OCI-LY7 (cell line): ENCODE measurements at regions not wholly inside any gene's neighbourhood (a gene's known extent, or its start where the extent isn't known, plus 50 kb on each side); places are given as distances from the start of the nearest gene placed in this dataset.

Experiments used
- BruUV-seq: library from RNA; stranded (reverse); fragments of 400-500 nt; replicated peaks from 2 replicates; lab custom pipeline; 2021; lab: Mats Ljungman, UMichigan
- CTCF ChIA-PET: fragments of 300-600 bp; sonication (Branson Sonifier 250); formaldehyde crosslinking; loops from one replicate; lab custom pipeline; 2022; ENCODE audit warnings: antibody characterized with exemption; ENCODE audit not compliant: unreplicated experiment; lab: Charles Lee
- POLR2A ChIA-PET: fragments of 300-600 bp; sonication (Branson Sonifier 250); formaldehyde crosslinking; loops from one replicate; lab custom pipeline; 2022; ENCODE audit warnings: antibody characterized with exemption; lab: Charles Lee
- DNase-seq: peaks from one replicate; pipeline ENCODE4 v3.0.0-alpha.2; 2015; ENCODE audit warnings: low spot score
- H2AFZ ChIP-seq: fragments of 200-600 bp; sonication (generic), shearing (Covaris generic); 2 replicates; pipeline ENCODE4 v1.6.1; 2014; ENCODE audit warnings: mild to moderate bottlenecking, antibody characterized with exemption, low read length, moderate library complexity
- H3K27ac ChIP-seq: fragments of 200-600 bp; sonication (generic); 2 replicates; pipeline ENCODE4 v1.5.1; 2014; ENCODE audit warnings: mixed run types, low read depth, mild to moderate bottlenecking, moderate library complexity, low read length, inconsistent platforms; ENCODE audit not compliant: poor library complexity, severe bottlenecking
- H3K36me3 ChIP-seq: fragments of 200-600 bp; sonication (generic); 2 replicates; pipeline ENCODE4 v1.6.1; 2014; ENCODE audit warnings: mild to moderate bottlenecking, antibody characterized with exemption, low read length, moderate library complexity, mixed read lengths; ENCODE audit not compliant: insufficient read depth
- H3K4me1 ChIP-seq: fragments of 200-600 bp; sonication (generic); 2 replicates; pipeline ENCODE4 v1.5.1; 2014; ENCODE audit warnings: mild to moderate bottlenecking, low read length; ENCODE audit not compliant: insufficient read depth, poor library complexity, severe bottlenecking
- H3K4me2 ChIP-seq: fragments of 200-600 bp; sonication (generic); 2 replicates; pipeline ENCODE4 v1.6.1; 2014; ENCODE audit warnings: mild to moderate bottlenecking, low read length
- H3K4me3 ChIP-seq: fragments of 200-600 bp; sonication (generic); 2 replicates; pipeline ENCODE4 v1.5.1; 2014; ENCODE audit warnings: mild to moderate bottlenecking, low read depth, low read length; ENCODE audit not compliant: poor library complexity, severe bottlenecking
- H3K79me2 ChIP-seq: fragments of 200-600 bp; sonication (generic); 2 replicates; pipeline ENCODE4 v1.6.1; 2016; ENCODE audit warnings: low read depth, mild to moderate bottlenecking, low read length, moderate library complexity, mixed read lengths; ENCODE audit not compliant: insufficient read depth
- H3K9me2 ChIP-seq: fragments of 200-600 bp; sonication (generic); 2 replicates; pipeline ENCODE4 v1.6.1; 2016; ENCODE audit warnings: mild to moderate bottlenecking, low read length, mixed read lengths; ENCODE audit not compliant: insufficient read depth
- H3K9me3 ChIP-seq: fragments of 200-600 bp; sonication (generic); 2 replicates; pipeline ENCODE4 v1.6.1; 2014; ENCODE audit warnings: mild to moderate bottlenecking, mixed run types, low read length, mixed read lengths
- H4K20me1 ChIP-seq: fragments of 200-600 bp; sonication (generic); 2 replicates; pipeline ENCODE4 v1.6.1; 2014; ENCODE audit warnings: mild to moderate bottlenecking, antibody characterized with exemption, low read length, moderate library complexity, mixed read lengths; ENCODE audit not compliant: insufficient read depth
- CTCF ChIP-seq: fragments of 200-600 bp; sonication (generic); conservative IDR thresholded peaks from 2 replicates; pipeline ENCODE4 v1.5.1; 2014; ENCODE audit warnings: mild to moderate bottlenecking, antibody characterized with exemption, low read length, moderate library complexity, mixed read lengths
- EZH2phosphoT487 ChIP-seq: fragments of 200-600 bp; sonication (generic); IDR thresholded peaks from 2 replicates; pipeline ENCODE4 v1.6.1; 2018; ENCODE audit warnings: low read depth, borderline replicate concordance, mild to moderate bottlenecking, mixed run types, antibody characterized with exemption, low read length, moderate library complexity, mixed read lengths
- intact Hi-C: fragments of 100-400 bp; cut with micrococcal nuclease; formaldehyde crosslinking; loops from one replicate; pipeline ENCODE4 v1.10.0; 2022; ENCODE audit not compliant: unreplicated experiment

DNA sequence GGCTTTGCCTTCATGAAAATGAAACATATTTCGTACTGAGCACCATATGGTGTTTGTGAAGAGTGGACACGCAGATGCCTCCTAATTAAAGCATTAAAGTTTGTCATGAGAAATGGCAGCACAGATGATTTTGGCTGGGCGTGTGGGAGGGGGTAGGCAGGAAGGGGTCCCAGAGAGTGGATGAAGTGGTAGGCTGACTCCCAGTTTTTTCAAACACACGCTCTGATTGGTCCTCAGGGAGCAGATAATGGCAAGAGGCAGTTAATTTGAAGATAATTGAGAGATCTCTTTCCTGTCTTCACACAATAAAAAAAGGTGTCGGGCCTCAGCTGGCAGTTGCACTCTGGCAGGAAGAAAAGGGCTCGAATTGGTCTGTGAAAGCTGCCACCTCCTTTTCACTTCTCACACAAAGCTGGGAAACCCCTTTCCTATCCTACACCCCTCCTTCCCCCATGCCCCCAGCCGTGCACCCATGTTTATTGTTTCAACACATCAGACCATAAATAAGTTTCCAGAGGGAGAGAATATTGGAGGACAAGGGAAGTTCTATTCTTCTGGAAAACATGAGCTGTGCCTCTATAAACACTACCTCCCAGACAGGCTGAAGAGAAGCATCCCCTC lies 429.6 kb downstream of the ARHGEF28 start:
- ChIA-PET POLR2A (interaction anchor here (0.7 to 1.4 kb wide), 2 partner anchors 10 to 277 kb away, joined by 3 to 4 read pairs; no protein-coding TSS in a partner anchor), CTCF (no interaction called here)
- H2AFZ ChIP-seq = no peak overlapping the region
- intact Hi-C loops = no loop called here
- H3K9me2 ChIP-seq = no peaks in the 10 kb centered on the region
- no peaks in the 10 kb centered on the region for H3K4me1 ChIP-seq
- BruUV-seq = no TSS peak
- no peaks in the 10 kb centered on the region for H3K36me3 ChIP-seq
- H3K4me3 ChIP-seq = no peak overlapping the region
- DNase-seq = no peak
- H4K20me1 ChIP-seq = no peaks in the 10 kb centered on the region
- no peak for TF ChIP-seq CTCF
- no peak for TF ChIP-seq EZH2phosphoT487
- no peak overlapping the region for H3K27ac ChIP-seq
- no peaks in the 10 kb centered on the region for H3K9me3 ChIP-seq
- no peaks in the 10 kb centered on the region for H3K79me2 ChIP-seq
- no peak overlapping the region for H3K4me2 ChIP-seq

GRCh38 chr5:74054641-74055421 lies 428.8 kb downstream of the ARHGEF28 start:
- no TSS peak for BruUV-seq
- no peak overlapping the region for H3K27ac ChIP-seq
- no peak overlapping the region for H2AFZ ChIP-seq
- no peak for DNase-seq
- no peaks in the 10 kb centered on the region for H3K4me1 ChIP-seq
- POLR2A ChIA-PET = no interaction called here
- intact Hi-C loops = no loop called here
- H3K9me3 ChIP-seq = no peaks in the 10 kb centered on the region
- TF ChIP-seq EZH2phosphoT487 = no peak
- no peak for TF ChIP-seq CTCF
- H3K9me2 ChIP-seq = no peaks in the 10 kb centered on the region
- no peaks in the 10 kb centered on the region for H4K20me1 ChIP-seq
- H3K36me3 ChIP-seq = no peaks in the 10 kb centered on the region
- H3K79me2 ChIP-seq = no peaks in the 10 kb centered on the region
- CTCF ChIA-PET = no interaction called here
- no peak overlapping the region for H3K4me3 ChIP-seq
- no peak overlapping the region for H3K4me2 ChIP-seq

DNA sequence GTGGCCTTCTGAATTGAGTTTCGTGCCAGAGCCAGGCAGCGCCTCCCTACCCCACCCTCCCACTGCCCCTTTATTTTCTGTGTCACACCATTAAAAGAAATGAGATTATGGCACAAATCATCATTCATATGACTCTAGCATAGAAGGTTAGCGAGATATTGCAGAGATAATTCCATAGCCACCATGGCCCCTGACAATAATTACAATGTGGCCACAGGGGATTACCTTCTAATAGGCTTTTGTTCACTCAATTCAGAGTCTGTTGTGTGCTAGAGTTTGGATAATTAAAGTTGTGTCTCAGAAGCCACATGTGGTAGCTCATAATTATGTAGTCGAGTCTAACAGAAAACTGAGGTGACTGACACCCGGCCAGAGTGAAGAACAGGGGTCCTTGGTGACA lies 428.1 kb downstream of the ARHGEF28 start:
- H3K4me2 ChIP-seq = no peak overlapping the region

More for the DNA sequence above, 428.1 kb downstream of the ARHGEF28 start:
- intact Hi-C loops = no loop called here
- TF ChIP-seq EZH2phosphoT487 (no peak), CTCF (no peak)
- POLR2A ChIA-PET = no interaction called here
- H3K36me3 ChIP-seq = no peaks in the 10 kb centered on the region
- no TSS peak for BruUV-seq
- H2AFZ ChIP-seq = no peak overlapping the region
- no peaks in the 10 kb centered on the region for H4K20me1 ChIP-seq
- H3K9me3 ChIP-seq = no peaks in the 10 kb centered on the region
- no peaks in the 10 kb centered on the region for H3K9me2 ChIP-seq
- no peak overlapping the region for H3K4me3 ChIP-seq
- DNase-seq = no peak
- H3K27ac ChIP-seq = no peak overlapping the region
- CTCF ChIA-PET = no interaction called here
- no peaks in the 10 kb centered on the region for H3K4me1 ChIP-seq
- H3K79me2 ChIP-seq = no peaks in the 10 kb centered on the region
